ENCODE measurements at regions not wholly inside any gene's neighbourhood (a gene's known extent, or its start where the extent isn't known, plus 50 kb on each side); places are given as distances from the start of the nearest gene placed in this dataset.

GRCh38 chr9:106387965-106388364 is 475.0 kb upstream of the ZNF462 start:
- TF ChIP-seq POLR2A (IDR thresholded peaks at IDR 0.05): no peak
- no peak for TF ChIP-seq CTCF (IDR thresholded peaks at IDR 0.05)
